Fibroblast of lung (primary cell): ENCODE measurements at regions not wholly inside any gene's neighbourhood (a gene's known extent, or its start where the extent isn't known, plus 50 kb on each side); places are given as distances from the start of the nearest gene placed in this dataset.

Experiments
- EZH2 ChIP-seq: IDR thresholded peaks from 2 replicates; pipeline ENCODE4 v1.5.1; 2012; ENCODE audit warnings: low read length, control low read depth, mild to moderate bottlenecking; ENCODE audit errors: missing control alignments
- TF ChIP-seq, protein P1 (sequence below), 2 donors: IDR thresholded peaks in 1 of 2; conservative IDR thresholded peaks in 1 of 2; 1 replicate in 1 of 2; 2 replicates in 1 of 2; pipeline ENCODE4 v1.5.1; 2011 to 2012; ENCODE audit warnings: low read length in 2 of 2, control low read depth in 1 of 2, inconsistent platforms in 1 of 2, low read depth in 1 of 2, mild to moderate bottlenecking in 1 of 2

DNA sequence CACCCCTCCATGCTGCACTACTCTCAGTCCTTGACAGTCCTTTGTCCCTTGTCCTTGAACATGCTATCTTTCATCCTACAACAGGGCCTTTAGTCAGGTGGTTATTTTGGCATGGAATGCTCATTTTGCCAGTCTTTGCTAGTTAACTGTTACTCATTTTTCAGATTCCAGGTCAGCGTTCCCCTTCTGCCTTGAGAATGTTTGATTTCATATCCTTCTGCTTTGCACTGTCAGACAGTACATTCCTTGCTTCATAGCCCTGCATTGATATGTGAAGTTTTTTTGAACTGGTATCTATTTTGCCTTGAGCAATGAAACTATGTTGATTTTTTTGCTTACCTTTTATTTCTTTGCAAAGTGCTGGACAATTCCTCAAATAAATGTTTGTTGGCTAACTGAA lies 638.2 kb upstream of the SEMA6A start:
- TF ChIP-seq, protein P1, sequence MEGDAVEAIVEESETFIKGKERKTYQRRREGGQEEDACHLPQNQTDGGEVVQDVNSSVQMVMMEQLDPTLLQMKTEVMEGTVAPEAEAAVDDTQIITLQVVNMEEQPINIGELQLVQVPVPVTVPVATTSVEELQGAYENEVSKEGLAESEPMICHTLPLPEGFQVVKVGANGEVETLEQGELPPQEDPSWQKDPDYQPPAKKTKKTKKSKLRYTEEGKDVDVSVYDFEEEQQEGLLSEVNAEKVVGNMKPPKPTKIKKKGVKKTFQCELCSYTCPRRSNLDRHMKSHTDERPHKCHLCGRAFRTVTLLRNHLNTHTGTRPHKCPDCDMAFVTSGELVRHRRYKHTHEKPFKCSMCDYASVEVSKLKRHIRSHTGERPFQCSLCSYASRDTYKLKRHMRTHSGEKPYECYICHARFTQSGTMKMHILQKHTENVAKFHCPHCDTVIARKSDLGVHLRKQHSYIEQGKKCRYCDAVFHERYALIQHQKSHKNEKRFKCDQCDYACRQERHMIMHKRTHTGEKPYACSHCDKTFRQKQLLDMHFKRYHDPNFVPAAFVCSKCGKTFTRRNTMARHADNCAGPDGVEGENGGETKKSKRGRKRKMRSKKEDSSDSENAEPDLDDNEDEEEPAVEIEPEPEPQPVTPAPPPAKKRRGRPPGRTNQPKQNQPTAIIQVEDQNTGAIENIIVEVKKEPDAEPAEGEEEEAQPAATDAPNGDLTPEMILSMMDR (conservative IDR thresholded peaks at IDR 0.05 in 1 of 2, IDR thresholded peaks at IDR 0.05 in 1 of 2; ENCODE audit: low read depth in 1 of 2, low read length in 2 of 2), result no peak
- no peak for TF ChIP-seq EZH2
